Hepatocyte (in vitro differentiated cells): ENCODE measurements at regions not wholly inside any gene's neighbourhood (a gene's known extent, or its start where the extent isn't known, plus 50 kb on each side); places are given as distances from the start of the nearest gene placed in this dataset.

ENCODE experiments used
- CTCF ChIP-seq: fragments of 200-600 bp; sonication (generic); IDR thresholded peaks from 2 replicates; pipeline ENCODE4 v1.5.1; 2016; ENCODE audit warnings: antibody characterized with exemption, mild to moderate bottlenecking; ENCODE audit not compliant: poor library complexity
- EZH2 ChIP-seq: fragments of 200-600 bp; sonication (generic); IDR thresholded peaks from 2 replicates; pipeline ENCODE4 v1.6.1; 2016; ENCODE audit warnings: antibody characterized with exemption, mild to moderate bottlenecking, borderline replicate concordance
- EZH2phosphoT487 ChIP-seq: fragments of 200-600 bp; sonication (generic); IDR thresholded peaks from one replicate; pipeline ENCODE4 v1.6.1; 2018; ENCODE audit warnings: antibody characterized with exemption, mild to moderate bottlenecking, low read depth, moderate library complexity; ENCODE audit not compliant: unreplicated experiment, severe bottlenecking

- TF ChIP-seq CTCF (no peak), EZH2phosphoT487 (no peak), EZH2 (no peak)
Measured at GRCh38 chr2:62321380-62322289, 125.7 kb downstream of the B3GNT2 start.
